ENCODE measurements at regions not wholly inside any gene's neighbourhood (a gene's known extent, or its start where the extent isn't known, plus 50 kb on each side); places are given as distances from the start of the nearest gene placed in this dataset.

DNA sequence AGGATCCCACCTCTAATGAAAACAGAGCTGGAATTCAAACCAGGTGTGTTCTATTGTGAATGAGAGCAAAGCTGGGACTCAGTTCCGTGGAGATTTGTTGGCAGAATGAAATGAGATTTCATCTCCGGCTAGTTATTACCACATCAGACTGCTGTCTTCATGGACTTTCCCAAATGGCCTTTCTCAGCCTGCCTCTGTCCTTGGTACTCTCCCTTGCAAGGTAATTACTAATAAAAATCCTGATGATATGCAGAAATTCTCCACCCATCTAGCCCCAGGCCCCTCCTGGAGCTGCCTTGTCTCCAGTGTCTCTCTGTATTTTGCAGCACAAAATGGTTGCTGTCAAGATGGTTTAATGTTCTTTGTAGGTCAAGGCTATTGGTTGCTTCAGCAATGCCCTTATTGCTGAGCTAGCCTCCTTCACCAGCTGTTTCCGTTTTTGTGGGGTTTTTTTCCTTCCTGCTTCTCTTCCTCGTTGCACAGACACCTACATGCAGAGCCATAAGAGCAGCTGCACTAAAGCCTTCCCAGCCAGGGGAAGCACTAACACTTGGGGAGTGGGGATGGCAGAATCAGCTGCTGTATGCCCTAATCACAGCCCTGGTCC, 185.0 kb upstream of the GHITM start:
- in situ Hi-C loops (cut with HindIII; ENCODE audit: low pct_ligation_motif_present, low pct_unique_long_range_greater_than_20kb, low sequenced_read_pairs) = no loop called here
- DNase-seq = no peak

DNA sequence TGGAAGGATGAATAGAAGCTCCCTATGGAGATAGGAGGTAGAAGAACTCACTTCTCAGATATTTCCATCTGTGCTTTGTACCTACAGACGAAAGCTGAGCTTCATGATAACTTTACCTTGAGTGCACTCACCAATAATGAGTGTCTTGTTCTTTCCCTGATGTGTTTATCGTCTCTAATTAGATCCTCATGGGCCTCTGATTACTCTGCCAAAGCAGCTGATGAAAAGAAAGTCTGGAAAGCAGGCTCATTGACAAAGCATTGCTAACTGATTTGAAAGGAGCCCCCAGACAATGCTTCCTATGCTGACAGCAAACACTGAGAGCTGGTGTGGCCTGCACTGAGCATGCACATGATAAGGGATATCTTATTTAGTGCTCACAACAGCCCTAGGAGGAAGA, 183.9 kb upstream of the GHITM start:
- no peak for DNase-seq
- in situ Hi-C loops (cut with HindIII; ENCODE audit: low pct_ligation_motif_present, low pct_unique_long_range_greater_than_20kb, low sequenced_read_pairs) = no loop called here

DNA sequence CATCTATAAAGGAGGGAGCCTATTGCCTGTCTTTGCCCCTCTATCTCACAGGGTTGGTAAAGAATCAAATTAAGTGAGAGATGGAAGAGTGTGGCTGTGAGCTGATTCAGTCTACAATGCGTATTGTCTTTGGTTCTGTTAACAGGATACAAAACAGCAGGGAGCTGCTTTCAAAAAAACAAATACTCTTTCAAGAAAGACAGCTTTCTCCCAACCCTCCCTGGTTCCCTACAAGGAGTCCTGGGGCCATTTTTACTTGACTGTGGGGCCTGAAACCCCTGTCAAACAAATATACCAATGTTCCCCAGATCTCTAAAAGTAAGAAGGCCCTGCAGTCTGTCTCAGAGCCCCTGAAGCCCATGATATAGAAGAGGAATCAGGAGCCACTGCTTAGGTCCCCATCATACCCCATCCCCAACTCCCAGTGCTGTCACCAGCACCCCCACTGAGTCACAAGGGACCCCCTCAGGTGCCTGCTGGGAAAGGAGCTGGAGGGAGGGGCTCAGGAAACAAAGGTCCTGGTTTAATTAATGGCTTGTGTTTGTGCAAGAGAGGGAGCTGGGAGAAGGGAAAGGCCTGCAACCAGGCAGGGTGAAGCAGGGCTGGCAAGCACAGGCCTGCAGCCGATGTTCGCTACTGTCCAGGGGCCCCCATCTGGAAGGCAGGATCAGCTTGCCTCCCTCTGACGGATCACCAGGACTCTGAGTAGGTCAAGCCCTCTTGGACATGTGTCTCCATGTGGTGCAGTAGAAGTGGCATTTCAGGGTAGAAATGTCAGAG, 182.0 kb upstream of the GHITM start:
- in situ Hi-C loops (cut with HindIII; ENCODE audit: low pct_ligation_motif_present, low pct_unique_long_range_greater_than_20kb, low sequenced_read_pairs) = no loop called here
- no peak for DNase-seq

DNA sequence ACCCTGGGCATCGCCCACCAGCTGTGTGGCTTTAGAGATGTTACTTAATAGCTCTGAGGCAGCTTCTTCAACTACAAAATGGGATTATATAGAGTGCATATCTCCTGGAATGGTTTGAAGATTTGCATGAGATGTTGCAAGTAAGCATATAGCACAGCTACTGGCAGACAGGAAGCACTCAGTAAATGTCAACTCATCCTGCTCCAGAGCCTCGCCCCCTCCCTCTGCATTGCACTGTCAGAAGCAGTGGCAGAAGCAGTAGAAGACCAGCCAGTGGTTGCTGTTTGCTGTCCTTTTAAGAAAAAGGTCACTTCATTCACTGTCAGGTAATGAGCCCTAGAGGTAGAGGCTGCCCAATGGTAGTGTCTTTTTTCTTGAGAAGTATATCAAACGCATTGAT, 180.0 kb upstream of the GHITM start:
- in situ Hi-C loops (cut with HindIII; ENCODE audit: low pct_ligation_motif_present, low pct_unique_long_range_greater_than_20kb, low sequenced_read_pairs) = no loop called here
- no peak for DNase-seq

- no peak for DNase-seq
- in situ Hi-C loops (cut with HindIII; ENCODE audit: low pct_ligation_motif_present, low pct_unique_long_range_greater_than_20kb, low sequenced_read_pairs) = no loop called here
These were observed 179.2 kb upstream of the GHITM start for GRCh38 chr10:83960125-83960524.

DNA sequence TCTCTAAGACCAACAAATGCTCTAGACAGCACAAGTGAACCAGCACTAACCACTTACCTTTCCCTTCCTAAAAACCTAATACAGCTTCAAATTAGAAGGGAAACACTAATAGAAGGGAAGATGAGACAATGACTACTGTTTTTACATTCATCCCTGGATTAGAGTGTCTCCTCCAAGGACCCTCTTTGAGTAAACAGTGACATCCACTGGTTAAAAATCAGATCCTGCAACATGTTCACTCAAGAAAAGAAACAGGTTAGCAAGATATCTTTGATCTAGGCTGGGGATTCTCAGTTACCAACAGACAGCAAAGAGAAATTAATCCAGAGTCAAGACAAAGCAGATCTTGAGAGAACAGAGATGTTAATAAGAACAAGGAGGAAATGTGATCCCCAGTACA, 177.7 kb upstream of the GHITM start:
- DNase-seq = no peak
- in situ Hi-C loops (cut with HindIII; ENCODE audit: low pct_ligation_motif_present, low pct_unique_long_range_greater_than_20kb, low sequenced_read_pairs) = no loop called here

DNA sequence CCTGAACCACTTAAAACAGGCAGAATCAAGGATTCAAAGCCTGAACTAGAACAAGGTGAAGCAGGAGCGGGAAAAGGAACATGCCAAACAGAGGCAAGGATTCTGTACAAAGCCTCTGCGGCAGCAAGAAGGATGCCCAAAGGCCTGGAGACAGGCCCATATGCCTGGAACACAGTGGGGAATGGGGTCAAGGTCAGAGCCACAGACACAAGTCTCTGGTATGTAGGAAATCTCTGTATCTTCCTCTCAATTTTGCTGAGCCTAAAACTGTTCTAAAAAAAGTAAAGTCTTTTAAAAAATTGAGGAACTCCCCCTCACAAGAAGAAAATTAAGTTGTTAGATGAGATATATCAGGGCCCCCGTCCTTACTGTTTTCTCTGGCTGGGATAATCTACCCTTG, 175.9 kb upstream of the GHITM start:
- in situ Hi-C loops (cut with HindIII; ENCODE audit: low pct_ligation_motif_present, low pct_unique_long_range_greater_than_20kb, low sequenced_read_pairs) = no loop called here
- no peak for DNase-seq

DNA sequence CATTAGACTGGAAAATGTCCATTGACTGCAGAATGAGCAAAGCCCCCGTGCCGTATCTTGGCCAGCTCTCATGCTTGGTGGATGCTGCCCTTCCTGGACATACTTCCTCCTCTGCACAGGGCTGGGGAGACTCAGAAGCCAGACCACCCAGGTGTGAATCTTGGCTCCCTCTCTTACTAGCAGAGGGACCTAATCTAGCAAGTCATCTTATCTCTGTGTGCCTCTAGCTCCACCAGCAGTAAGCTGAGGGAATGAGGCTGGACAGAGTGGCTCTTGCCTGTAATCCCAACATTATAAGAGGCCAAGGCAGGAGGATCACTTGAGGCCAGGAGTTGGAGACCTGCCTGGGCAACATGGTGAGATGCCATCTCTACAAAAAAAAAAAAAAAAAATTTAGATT, 173.8 kb upstream of the GHITM start:
- in situ Hi-C loops (cut with HindIII; ENCODE audit: low pct_ligation_motif_present, low pct_unique_long_range_greater_than_20kb, low sequenced_read_pairs) = no loop called here
- DNase-seq = no peak

- DNase-seq = no peak
- in situ Hi-C loops (cut with HindIII; ENCODE audit: low pct_ligation_motif_present, low pct_unique_long_range_greater_than_20kb, low sequenced_read_pairs) = no loop called here
These were observed 171.3 kb upstream of the GHITM start for GRCh38 chr10:83968052-83968451.

GRCh38 chr10:83978681-83979383, 160.5 kb upstream of the GHITM start:
- in situ Hi-C loops (cut with HindIII; ENCODE audit: low pct_ligation_motif_present, low pct_unique_long_range_greater_than_20kb, low sequenced_read_pairs) = no loop called here
- DNase-seq = no peak

DNA sequence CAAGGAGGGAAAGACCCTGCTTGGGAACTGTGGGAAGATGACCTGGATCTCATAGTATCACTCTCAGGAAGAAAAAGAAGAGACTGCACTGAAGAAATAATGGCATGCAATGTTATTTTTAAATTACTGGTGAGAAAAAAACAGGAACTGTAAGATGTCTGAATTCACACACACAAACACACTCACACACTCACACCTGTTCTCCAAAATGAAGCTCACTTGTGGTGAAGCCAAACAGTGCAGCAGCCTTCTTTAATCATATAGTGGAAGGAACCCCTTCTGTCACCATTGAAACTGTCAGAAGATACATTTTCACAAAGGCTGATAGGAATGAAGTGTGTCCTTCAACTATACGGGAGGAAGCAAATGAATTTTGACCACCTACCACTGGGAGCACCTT, 156.5 kb upstream of the GHITM start:
- no peak for DNase-seq
- in situ Hi-C loops (cut with HindIII; ENCODE audit: low pct_ligation_motif_present, low pct_unique_long_range_greater_than_20kb, low sequenced_read_pairs) = no loop called here

DNA sequence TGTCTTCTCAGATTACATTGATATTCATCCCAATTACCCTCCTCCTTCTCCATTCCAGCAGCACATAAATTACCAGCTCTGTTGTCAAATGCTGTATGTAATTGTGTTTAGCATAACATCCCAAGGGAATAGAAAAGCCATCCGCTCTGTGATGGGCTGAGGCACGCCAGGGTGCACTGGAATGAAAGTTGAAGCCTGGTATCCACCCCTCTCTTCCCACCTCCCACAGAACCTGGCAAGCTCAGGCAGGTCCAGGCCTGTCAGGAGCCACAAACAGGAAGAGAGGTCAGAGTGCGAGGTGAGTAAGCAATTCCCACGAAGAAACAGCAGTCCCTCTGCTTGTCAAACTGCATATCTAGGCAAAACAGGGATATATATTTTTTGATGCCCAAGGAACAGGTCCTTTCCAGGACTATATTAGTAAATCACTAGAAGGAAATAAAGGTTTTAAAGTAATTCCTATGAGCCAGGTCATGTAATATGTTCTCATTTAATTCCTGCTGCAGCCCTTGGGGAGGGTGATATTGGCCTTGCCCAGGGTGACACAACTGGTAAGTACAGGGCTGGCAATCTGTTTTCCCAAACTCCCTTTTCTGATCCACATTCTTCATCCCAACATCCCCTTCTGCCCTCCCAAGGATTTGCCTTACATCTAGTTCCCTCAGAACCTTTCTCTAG, 155.6 kb upstream of the GHITM start:
- DNase-seq = no peak
- in situ Hi-C loops (cut with HindIII; ENCODE audit: low pct_ligation_motif_present, low pct_unique_long_range_greater_than_20kb, low sequenced_read_pairs) = no loop called here

- DNase-seq = no peak
- in situ Hi-C loops (cut with HindIII; ENCODE audit: low pct_ligation_motif_present, low pct_unique_long_range_greater_than_20kb, low sequenced_read_pairs) = no loop called here
These were observed 155.1 kb upstream of the GHITM start for GRCh38 chr10:83984256-83984640.

DNA sequence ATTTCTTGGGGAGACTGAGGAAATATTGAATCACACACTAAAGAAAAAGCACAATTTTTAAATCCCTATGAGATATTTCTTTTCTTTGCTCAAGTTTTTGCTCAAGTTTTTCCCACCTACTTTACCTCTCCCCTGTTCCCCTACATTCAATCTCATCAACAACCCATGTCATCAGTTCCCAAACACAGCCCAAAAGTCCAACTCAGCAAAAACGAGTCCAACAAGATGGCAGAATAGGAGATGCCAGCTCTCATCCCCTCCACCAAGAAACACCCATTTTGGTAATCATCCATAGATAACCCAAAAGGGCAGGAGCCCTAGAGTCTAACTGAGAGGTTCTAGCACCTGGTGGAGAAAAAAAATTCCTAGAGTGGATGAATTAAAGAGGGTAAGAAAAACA, 152.5 kb upstream of the GHITM start:
- no peak for DNase-seq
- in situ Hi-C loops (cut with HindIII; ENCODE audit: low pct_ligation_motif_present, low pct_unique_long_range_greater_than_20kb, low sequenced_read_pairs) = no loop called here

DNA sequence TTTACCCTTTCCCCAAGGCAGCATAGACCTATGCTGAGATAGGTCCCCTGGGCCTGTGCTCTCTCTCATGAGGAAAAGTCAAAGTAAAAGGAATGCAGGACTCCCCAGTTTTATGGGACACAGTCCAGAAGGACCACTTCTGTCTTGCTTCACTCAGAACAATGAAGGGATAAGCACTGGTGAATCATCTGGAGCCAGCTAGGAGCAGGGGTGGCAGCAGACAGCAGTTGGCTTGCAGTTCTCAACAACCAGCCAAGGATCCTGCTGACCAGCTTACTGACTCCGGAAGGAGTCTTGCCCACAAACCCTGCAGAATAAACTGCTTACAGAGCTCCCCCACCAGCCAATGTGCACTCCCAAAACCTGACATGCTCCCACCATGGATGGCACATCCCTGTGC, 152.1 kb upstream of the GHITM start:
- in situ Hi-C loops (cut with HindIII; ENCODE audit: low pct_ligation_motif_present, low pct_unique_long_range_greater_than_20kb, low sequenced_read_pairs) = no loop called here
- no peak for DNase-seq

DNA sequence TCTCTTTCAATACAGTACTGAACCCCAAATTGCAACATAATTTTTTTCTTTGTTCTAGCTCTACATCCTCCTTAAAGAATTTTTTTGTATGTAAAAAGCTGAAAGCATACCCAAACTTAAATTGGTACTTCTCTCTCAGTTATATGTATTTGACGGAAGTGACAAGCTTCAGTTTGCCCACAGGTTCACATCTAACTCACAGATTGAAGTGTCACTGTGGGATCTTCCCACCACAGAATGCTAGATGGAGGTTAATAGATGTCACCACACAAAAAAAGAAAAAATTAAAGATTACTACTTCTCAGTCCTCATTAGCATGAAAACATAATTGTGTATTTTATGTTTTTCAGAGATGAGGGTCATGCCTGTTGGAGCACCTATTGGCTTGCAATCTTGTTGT, 150.9 kb upstream of the GHITM start:
- no peak for DNase-seq
- in situ Hi-C loops (cut with HindIII; ENCODE audit: low pct_ligation_motif_present, low pct_unique_long_range_greater_than_20kb, low sequenced_read_pairs) = no loop called here

GRCh38 chr10:83990126-83990525, 149.2 kb upstream of the GHITM start:
- DNase-seq = no peak
- in situ Hi-C loops (cut with HindIII; ENCODE audit: low pct_ligation_motif_present, low pct_unique_long_range_greater_than_20kb, low sequenced_read_pairs) = no loop called here

DNA sequence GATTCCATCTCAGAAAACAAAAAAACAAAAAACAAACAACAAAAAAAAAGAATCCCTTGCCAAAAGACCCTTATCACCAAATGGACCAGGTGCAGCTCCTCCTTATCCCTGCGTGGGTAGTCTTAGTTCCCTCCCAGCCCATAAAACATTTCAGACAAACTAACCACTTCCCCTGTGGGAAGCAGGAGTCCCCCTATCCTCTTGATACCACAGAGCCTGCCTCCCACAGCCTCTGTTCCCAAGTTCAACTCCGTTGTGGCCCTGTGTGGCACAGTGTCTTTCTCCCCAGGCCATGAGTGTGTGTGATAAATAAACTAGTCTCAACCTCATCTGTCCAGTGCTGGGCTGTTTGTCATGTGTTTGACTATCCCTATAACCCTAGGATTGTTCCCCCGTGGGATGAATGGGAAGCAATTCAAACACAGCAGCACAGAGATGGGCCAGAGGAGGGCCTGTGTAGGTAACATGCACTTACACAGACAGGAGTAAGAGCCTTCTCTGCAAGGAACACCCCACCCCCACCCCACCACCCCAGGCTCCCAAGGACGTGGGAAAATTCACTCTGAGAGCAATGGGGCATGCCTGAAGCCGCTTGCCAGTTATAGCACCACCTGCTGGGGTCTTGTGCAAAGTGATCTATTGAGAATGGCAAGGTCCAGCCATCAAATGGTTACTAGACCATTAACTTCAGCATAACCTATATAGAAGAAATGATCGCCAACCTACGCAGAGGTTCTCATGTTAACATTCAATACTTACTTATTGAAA, 147.1 kb upstream of the GHITM start:
- DNase-seq = peak; percentile 53
- in situ Hi-C loops (cut with HindIII; ENCODE audit: low pct_ligation_motif_present, low pct_unique_long_range_greater_than_20kb, low sequenced_read_pairs) = no loop called here

DNA sequence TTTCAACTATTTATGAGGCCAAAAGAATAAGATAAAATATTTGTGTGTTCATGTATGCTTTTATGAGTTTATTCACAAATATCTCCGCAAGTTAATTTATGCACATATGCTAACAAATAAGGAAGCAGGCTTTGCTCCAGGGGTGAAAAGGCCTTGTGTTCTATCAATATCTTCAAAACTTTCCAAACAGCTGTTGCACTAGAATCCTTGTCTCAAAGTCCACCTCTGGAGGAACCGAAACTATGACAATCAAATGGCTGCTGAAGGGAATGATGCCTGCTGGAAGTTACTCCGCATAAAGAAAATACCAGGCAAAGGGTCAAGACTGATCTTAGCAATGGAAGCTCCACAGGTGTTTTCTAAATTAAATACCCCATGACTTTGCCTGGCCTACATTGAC, 145.0 kb upstream of the GHITM start:
- DNase-seq = no peak
- in situ Hi-C loops (cut with HindIII; ENCODE audit: low pct_ligation_motif_present, low pct_unique_long_range_greater_than_20kb, low sequenced_read_pairs) = no loop called here
